ENCODE measurements at regions not wholly inside any gene's neighbourhood (a gene's known extent, or its start where the extent isn't known, plus 50 kb on each side); places are given as distances from the start of the nearest gene placed in this dataset.

- TF ChIP-seq CHD1 (IDR thresholded peaks at IDR 0.05; ENCODE audit: low read depth, low read length) (no peak), RXRA (IDR thresholded peaks at IDR 0.05; ENCODE audit: insufficient read depth, low read depth, low read length) (no peak), BACH1 (IDR thresholded peaks at IDR 0.05; ENCODE audit: low read length) (no peak), CBX8 (IDR thresholded peaks at IDR 0.05; ENCODE audit: borderline replicate concordance, low read depth, low read length) (no peak), RFX5 (IDR thresholded peaks at IDR 0.05; ENCODE audit: borderline replicate concordance, low read depth, low read length) (no peak), TBP (IDR thresholded peaks at IDR 0.05; ENCODE audit: low read depth, low read length) (no peak)
Observed at GRCh38 chr17:14933676-14934075, 331.4 kb downstream of the PMP22 start (continued).

Measured in H1 (cell line).